OCI-LY1 (cell line): ENCODE measurements at regions not wholly inside any gene's neighbourhood (a gene's known extent, or its start where the extent isn't known, plus 50 kb on each side); places are given as distances from the start of the nearest gene placed in this dataset.

ENCODE experiments used
- H2AFZ ChIP-seq: fragments of 200-600 bp; sonication (generic), shearing (Covaris generic); 2 replicates; pipeline ENCODE4 v1.6.0; 2014; ENCODE audit warnings: antibody characterized with exemption, mild to moderate bottlenecking, low read length
- H3F3A ChIP-seq: fragments of 200-600 bp; sonication (generic), shearing (Covaris generic); 2 replicates; pipeline ENCODE4 v1.6.0; 2014; ENCODE audit warnings: mild to moderate bottlenecking, antibody characterized with exemption, low read length, moderate library complexity; ENCODE audit not compliant: insufficient read depth
- H3K27ac ChIP-seq: fragments of 200-600 bp; sonication (generic); 2 replicates; pipeline ENCODE4 v1.5.1; 2014; ENCODE audit warnings: low read length, mixed run types, mild to moderate bottlenecking, low read depth; ENCODE audit not compliant: poor library complexity, severe bottlenecking
- H3K27me3 ChIP-seq: fragments of 200-600 bp; sonication (generic); 2 replicates; pipeline ENCODE4 v1.6.0; 2014; ENCODE audit warnings: antibody characterized with exemption, mild to moderate bottlenecking, low read length, moderate library complexity; ENCODE audit not compliant: insufficient read depth
- H3K36me3 ChIP-seq: fragments of 200-600 bp; sonication (generic); 2 replicates; pipeline ENCODE4 v1.6.1; 2014; ENCODE audit warnings: mild to moderate bottlenecking, antibody characterized with exemption, low read length, moderate library complexity, mixed read lengths; ENCODE audit not compliant: insufficient read depth
- H3K4me1 ChIP-seq: fragments of 200-600 bp; sonication (generic); 2 replicates; pipeline ENCODE4 v1.5.1; 2014; ENCODE audit warnings: mild to moderate bottlenecking, low read length, moderate library complexity; ENCODE audit not compliant: insufficient read depth, severe bottlenecking
- H3K4me2 ChIP-seq: fragments of 200-600 bp; sonication (generic), shearing (Covaris generic); 2 replicates; pipeline ENCODE4 v1.6.1; 2014; ENCODE audit warnings: low read length
- H3K4me3 ChIP-seq: fragments of 200-600 bp; sonication (generic); 2 replicates; pipeline ENCODE4 v1.5.1; 2014; ENCODE audit warnings: low read length, low read depth, mild to moderate bottlenecking, mixed read lengths; ENCODE audit not compliant: poor library complexity, severe bottlenecking
- H3K79me2 ChIP-seq: fragments of 200-600 bp; shearing (Covaris generic); 2 replicates; pipeline ENCODE4 v1.6.1; 2016; ENCODE audit warnings: mixed run types, low read length, mixed read lengths; ENCODE audit not compliant: insufficient read depth
- H3K9ac ChIP-seq: fragments of 200-600 bp; sonication (generic), shearing (Covaris generic); 2 replicates; pipeline ENCODE4 v1.6.1; 2014; ENCODE audit warnings: mild to moderate bottlenecking, low read length, mixed read lengths
- H3K9me2 ChIP-seq: fragments of 200-600 bp; sonication (generic), shearing (Covaris generic); 2 replicates; pipeline ENCODE4 v1.6.1; 2014; ENCODE audit warnings: low read depth, mild to moderate bottlenecking, low read length, mixed read lengths
- H3K9me3 ChIP-seq: fragments of 200-600 bp; shearing (Covaris generic); 2 replicates; pipeline ENCODE4 v1.6.1; 2014; ENCODE audit warnings: low read length, mixed read lengths
- H4K20me1 ChIP-seq: fragments of 200-600 bp; sonication (generic), shearing (Covaris generic); 2 replicates; pipeline ENCODE4 v1.6.0; 2016; ENCODE audit warnings: mild to moderate bottlenecking, low read length; ENCODE audit not compliant: insufficient read depth
- CTCF ChIP-seq: fragments of 200-600 bp; sonication (generic), shearing (Covaris generic); IDR thresholded peaks from 2 replicates; pipeline ENCODE4 v1.5.1; 2017; ENCODE audit warnings: mild to moderate bottlenecking, antibody characterized with exemption, low read length, moderate library complexity, mixed read lengths
- EZH2 ChIP-seq: fragments of 200-600 bp; sonication (generic), shearing (Covaris generic); IDR thresholded peaks from 2 replicates; pipeline ENCODE4 v1.8.0; 2017; ENCODE audit warnings: borderline replicate concordance, mixed run types, mild to moderate bottlenecking, antibody characterized with exemption, low read length, moderate library complexity, mixed read lengths

- Histone ChIP-seq H3K4me3 (no peak overlapping the region), H3K4me2 (no peak overlapping the region), H3K9me2 (no peaks in the 10 kb centered on the region), H3K27me3 (no peaks in the 10 kb centered on the region), H3K4me1 (no peaks in the 10 kb centered on the region), H3K36me3 (no peaks in the 10 kb centered on the region), H3K27ac (no peak overlapping the region), H3F3A (no peaks in the 10 kb centered on the region), H3K9me3 (no peaks in the 10 kb centered on the region), H3K79me2 (no peaks in the 10 kb centered on the region), H4K20me1 (no peaks in the 10 kb centered on the region), H3K9ac (no peak overlapping the region), H2AFZ (no peak overlapping the region)
- no peak for TF ChIP-seq EZH2
- TF ChIP-seq CTCF: no peak
Measured at GRCh38 chr3:25293736-25294135, 134.3 kb upstream of the RARB start.

DNA sequence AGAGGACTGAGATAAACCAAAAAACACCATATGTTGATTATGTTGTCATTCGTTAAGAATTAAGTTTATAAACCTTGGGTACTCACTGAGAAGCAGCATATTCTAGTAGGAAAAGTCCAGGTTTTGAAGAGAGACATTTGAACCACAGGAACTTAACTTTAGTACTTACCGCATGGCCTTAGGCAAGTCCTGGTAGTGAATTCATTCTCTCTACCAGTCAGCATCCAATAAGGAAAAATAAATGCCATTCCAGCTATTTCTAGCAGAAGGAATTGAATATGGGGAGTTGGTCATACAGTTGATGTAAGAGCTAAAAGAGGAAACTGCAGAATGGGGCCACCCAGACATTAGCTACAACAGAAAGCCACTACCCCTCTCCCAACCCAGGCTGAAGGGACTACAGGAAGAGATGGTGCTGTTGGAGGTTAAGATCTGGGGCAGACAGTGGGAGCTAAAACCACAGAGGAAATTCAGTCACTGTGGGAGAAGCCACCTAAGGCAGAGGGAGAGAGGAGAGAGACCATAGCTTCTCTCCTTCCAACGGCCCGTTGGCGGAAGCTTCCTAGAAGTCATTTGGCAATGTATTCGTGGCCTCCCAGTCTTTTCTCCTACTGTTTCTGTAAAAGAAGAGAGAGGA is 133.8 kb upstream of the RARB start:
- TF ChIP-seq EZH2: no peak
- no peak for TF ChIP-seq CTCF
- Histone ChIP-seq H3F3A (no peaks in the 10 kb centered on the region), H3K27me3 (no peaks in the 10 kb centered on the region), H3K36me3 (no peaks in the 10 kb centered on the region), H3K9ac (no peak overlapping the region), H3K4me1 (no peaks in the 10 kb centered on the region), H3K4me3 (no peak overlapping the region), H3K9me2 (no peaks in the 10 kb centered on the region), H4K20me1 (no peaks in the 10 kb centered on the region), H3K9me3 (no peaks in the 10 kb centered on the region), H3K79me2 (no peaks in the 10 kb centered on the region), H3K27ac (no peak overlapping the region), H2AFZ (no peak overlapping the region), H3K4me2 (no peak overlapping the region)

DNA sequence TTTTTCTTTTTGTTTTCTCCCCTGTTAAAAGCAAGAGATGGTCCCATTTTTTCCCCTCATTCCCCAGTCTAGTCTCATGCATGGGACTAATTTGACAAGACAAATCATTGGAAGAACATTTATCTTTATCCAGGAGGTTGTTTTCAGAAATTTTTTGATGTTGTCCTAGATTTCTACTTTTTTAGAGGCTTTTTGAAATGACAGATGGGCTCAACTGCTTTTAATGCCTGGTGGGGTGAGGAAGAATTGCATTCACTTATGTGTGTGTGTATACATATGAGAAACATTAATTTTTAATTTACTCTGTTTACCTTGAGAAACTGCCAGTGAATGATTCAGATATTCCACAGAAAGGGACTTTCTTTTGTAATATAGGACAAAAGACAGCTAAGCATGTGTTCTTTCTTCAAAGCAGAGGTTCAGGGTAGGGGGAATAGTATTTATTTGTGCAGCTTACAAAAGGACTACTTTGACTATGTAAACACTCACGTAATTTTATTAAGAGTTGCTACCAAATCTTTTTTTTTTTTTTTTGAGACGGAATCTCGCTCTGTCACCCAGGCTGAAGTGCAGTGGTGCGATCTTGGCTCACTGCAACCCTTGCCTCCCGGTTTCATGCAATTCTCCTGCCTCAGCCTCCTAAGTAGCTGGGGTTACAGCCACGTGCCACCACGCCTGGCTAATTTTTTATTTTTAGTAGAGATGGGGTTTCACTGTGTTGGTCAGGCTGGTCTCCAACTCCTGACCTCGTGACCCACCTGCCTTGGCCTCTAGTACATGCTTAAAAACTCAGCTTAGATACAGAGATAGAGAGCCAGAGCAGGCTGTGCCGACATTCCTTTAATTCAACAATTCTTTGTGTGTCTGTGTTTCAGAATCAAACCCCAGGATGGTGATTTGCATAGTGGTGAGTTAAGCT is 130.1 kb upstream of the RARB start:
- TF ChIP-seq EZH2: no peak
- TF ChIP-seq CTCF: no peak
- Histone ChIP-seq H3K27me3 (no peaks in the 10 kb centered on the region), H4K20me1 (no peaks in the 10 kb centered on the region), H3K36me3 (no peaks in the 10 kb centered on the region), H3K9me2 (no peaks in the 10 kb centered on the region), H3K9me3 (no peaks in the 10 kb centered on the region), H3K4me3 (no peak overlapping the region), H3K4me1 (no peaks in the 10 kb centered on the region), H2AFZ (no peak overlapping the region), H3K27ac (no peak overlapping the region), H3K9ac (no peak overlapping the region), H3F3A (no peaks in the 10 kb centered on the region), H3K79me2 (no peaks in the 10 kb centered on the region), H3K4me2 (no peak overlapping the region)
